ENCODE measurements at regions not wholly inside any gene's neighbourhood (a gene's known extent, or its start where the extent isn't known, plus 50 kb on each side); places are given as distances from the start of the nearest gene placed in this dataset.
"Not testable (repeated sequence)": the region's sequence is repeated elsewhere in the genome, so short reads cannot be mapped to it uniquely, and the experiment has no call there.

- intact Hi-C loops (cut with micrococcal nuclease; ENCODE audit: unreplicated experiment) = no loop called here
- ChIA-PET CTCF (no interaction called here), POLR2A (ENCODE audit: low non-redundant PET) (no interaction called here)
- Histone ChIP-seq H3K27ac (ENCODE audit: low read depth, low read length, poor library complexity, severe bottlenecking) (no peak overlapping the region), H3K4me3 (ENCODE audit: low read depth, low read length, poor library complexity, severe bottlenecking) (no peak overlapping the region), H3K4me1 (ENCODE audit: insufficient read depth, low read length, poor library complexity, severe bottlenecking) (peaks cover 18% of the 10 kb centered on the region), H3K9me3 (ENCODE audit: low read depth, low read length, poor library complexity, severe bottlenecking) (no peaks in the 10 kb centered on the region), H3K36me3 (ENCODE audit: insufficient read depth, low read length, poor library complexity, severe bottlenecking) (no peaks in the 10 kb centered on the region), H3K27me3 (replicated peaks; ENCODE audit: insufficient read depth, low read depth, low read length, poor library complexity) (no peaks in the 10 kb centered on the region)
- no TSS peak for BruUV-seq (replicated peaks)
- no peak for DNase-seq (ENCODE audit: low spot score)
- no peak for TF ChIP-seq EZH2 (IDR thresholded peaks at IDR 0.05; ENCODE audit: borderline replicate concordance, low read depth, low read length, poor library complexity, severe bottlenecking)
- TF ChIP-seq CTCF (conservative IDR thresholded peaks at IDR 0.05; ENCODE audit: low read depth, low read length) = no peak
Measured at GRCh38 chr5:40226906-40227305, 452.8 kb upstream of the PTGER4 start.

- peaks cover 18% of the 10 kb centered on the region for H3K4me1 ChIP-seq (ENCODE audit: insufficient read depth, low read length, poor library complexity, severe bottlenecking)
- BruUV-seq (replicated peaks); CTCF ChIA-PET; H3K9me3 ChIP-seq (ENCODE audit: low read depth, low read length, poor library complexity, severe bottlenecking); H3K27ac ChIP-seq (ENCODE audit: low read depth, low read length, poor library complexity, severe bottlenecking); H3K27me3 ChIP-seq (replicated peaks; ENCODE audit: insufficient read depth, low read depth, low read length, poor library complexity); DNase-seq (ENCODE audit: low spot score); intact Hi-C loops (cut with micrococcal nuclease; ENCODE audit: unreplicated experiment); H3K36me3 ChIP-seq (ENCODE audit: insufficient read depth, low read length, poor library complexity, severe bottlenecking); H3K4me3 ChIP-seq (ENCODE audit: low read depth, low read length, poor library complexity, severe bottlenecking); POLR2A ChIA-PET (ENCODE audit: low non-redundant PET): not testable (repeated sequence)
Measured at GRCh38 chr5:40225147-40225546, 454.6 kb upstream of the PTGER4 start.

GRCh38 chr5:40224421-40224820 lies 455.3 kb upstream of the PTGER4 start:
- no peaks in the 10 kb centered on the region for H3K9me3 ChIP-seq (ENCODE audit: low read depth, low read length, poor library complexity, severe bottlenecking)
- intact Hi-C loops (cut with micrococcal nuclease; ENCODE audit: unreplicated experiment) = no loop called here
- DNase-seq (ENCODE audit: low spot score) = no peak
- POLR2A ChIA-PET (ENCODE audit: low non-redundant PET) = no interaction called here
- TF ChIP-seq CTCF (conservative IDR thresholded peaks at IDR 0.05; ENCODE audit: low read depth, low read length) = no peak
- no peak for TF ChIP-seq EZH2 (IDR thresholded peaks at IDR 0.05; ENCODE audit: borderline replicate concordance, low read depth, low read length, poor library complexity, severe bottlenecking)
- BruUV-seq (replicated peaks) = no TSS peak
- CTCF ChIA-PET = no interaction called here
- no peaks in the 10 kb centered on the region for H3K36me3 ChIP-seq (ENCODE audit: insufficient read depth, low read length, poor library complexity, severe bottlenecking)
- no peaks in the 10 kb centered on the region for H3K27me3 ChIP-seq (replicated peaks; ENCODE audit: insufficient read depth, low read depth, low read length, poor library complexity)
- H3K4me3 ChIP-seq (ENCODE audit: low read depth, low read length, poor library complexity, severe bottlenecking) = no peak overlapping the region
- no peak overlapping the region for H3K27ac ChIP-seq (ENCODE audit: low read depth, low read length, poor library complexity, severe bottlenecking)
- H3K4me1 ChIP-seq (ENCODE audit: insufficient read depth, low read length, poor library complexity, severe bottlenecking) = peaks cover 18% of the 10 kb centered on the region

GRCh38 chr5:40223884-40224402 lies 455.8 kb upstream of the PTGER4 start:
- Histone ChIP-seq H3K4me3 (ENCODE audit: low read depth, low read length, poor library complexity, severe bottlenecking) (no peak overlapping the region), H3K36me3 (ENCODE audit: insufficient read depth, low read length, poor library complexity, severe bottlenecking) (no peaks in the 10 kb centered on the region), H3K4me1 (ENCODE audit: insufficient read depth, low read length, poor library complexity, severe bottlenecking) (peaks cover 18% of the 10 kb centered on the region), H3K27ac (ENCODE audit: low read depth, low read length, poor library complexity, severe bottlenecking) (no peak overlapping the region), H3K9me3 (ENCODE audit: low read depth, low read length, poor library complexity, severe bottlenecking) (no peaks in the 10 kb centered on the region), H3K27me3 (replicated peaks; ENCODE audit: insufficient read depth, low read depth, low read length, poor library complexity) (no peaks in the 10 kb centered on the region)
- DNase-seq (ENCODE audit: low spot score) = peak; percentile 25
- ChIA-PET POLR2A (ENCODE audit: low non-redundant PET) (no interaction called here), CTCF (no interaction called here)
- TF ChIP-seq CTCF (conservative IDR thresholded peaks at IDR 0.05; ENCODE audit: low read depth, low read length) (no peak), EZH2 (IDR thresholded peaks at IDR 0.05; ENCODE audit: borderline replicate concordance, low read depth, low read length, poor library complexity, severe bottlenecking) (no peak)
- no TSS peak for BruUV-seq (replicated peaks)
- intact Hi-C loops (cut with micrococcal nuclease; ENCODE audit: unreplicated experiment) = no loop called here

Data from A673 (cell line).